ENCODE measurements at regions not wholly inside any gene's neighbourhood (a gene's known extent, or its start where the extent isn't known, plus 50 kb on each side); places are given as distances from the start of the nearest gene placed in this dataset.

DNA sequence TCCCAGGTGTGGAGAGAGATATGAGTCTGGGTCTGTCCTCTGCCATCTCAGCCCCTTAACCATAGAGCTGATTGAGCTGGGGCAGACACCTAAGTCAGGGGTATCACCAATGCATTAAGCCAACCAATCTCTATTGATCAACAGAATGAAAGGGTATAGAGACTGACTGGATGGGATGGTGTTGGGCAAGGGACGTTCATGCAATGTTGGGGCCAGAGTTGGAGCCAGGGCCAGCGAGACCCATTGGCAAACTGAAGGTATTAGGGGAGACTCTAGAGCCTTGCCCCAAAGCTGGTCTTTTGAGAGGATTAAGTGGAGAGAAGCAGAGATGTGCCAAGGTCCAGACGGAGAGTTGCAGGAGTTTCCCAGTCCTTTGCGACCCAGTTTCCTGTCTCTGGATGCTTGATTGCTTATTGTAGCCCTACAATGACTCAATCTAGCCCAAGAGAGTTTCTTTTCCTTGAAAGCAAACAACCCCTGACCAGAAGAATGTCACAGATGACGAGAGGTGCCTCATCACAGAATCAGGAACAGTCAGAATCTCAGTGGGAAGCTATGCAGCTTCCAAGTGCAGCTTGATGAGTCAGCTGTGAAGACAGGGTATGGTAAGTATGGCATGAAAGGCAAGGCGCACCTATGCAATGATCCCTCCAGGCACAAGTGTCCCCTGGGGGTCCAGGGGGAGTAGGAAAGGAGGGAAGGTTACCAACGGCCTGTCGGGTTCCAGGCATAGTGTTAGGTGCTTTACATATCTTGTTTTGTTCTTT, 137.2 kb downstream of the UTP18 start:
- no peaks in the 10 kb centered on the region for H3K79me2 ChIP-seq (ENCODE audit: control insufficient read depth, insufficient read depth, low read length)
- ChIA-PET POLR2A (interaction anchor here (1.1 kb wide), 1 partner anchor 65 kb away, joined by 3 read pairs; no protein-coding TSS in a partner anchor), CTCF (ENCODE audit: low intra/inter-chr PET ratio) (no interaction called here)
- FAIRE-seq = no peak
- no peaks in the 10 kb centered on the region for H3K36me3 ChIP-seq (ENCODE audit: control insufficient read depth, insufficient read depth, low read length)
- H3K9ac ChIP-seq (ENCODE audit: insufficient read depth in 1 of 2, low read depth in 2 of 2, low read length in 2 of 2) = no peak overlapping the region
- DNase-seq (ENCODE audit: extremely low read depth in 1 of 4, low spot score in 3 of 4) = no peak
- BruUV-seq (replicated peaks) = no TSS peak
- in situ Hi-C loops (cut with MboI) (no loop called here), intact Hi-C loops (cut with micrococcal nuclease) (no loop called here)
- H3K9me1 ChIP-seq (ENCODE audit: control insufficient read depth, insufficient read depth, low read length) = no peaks in the 10 kb centered on the region
- no peaks in the 10 kb centered on the region for H4K20me1 ChIP-seq (replicated peaks; ENCODE audit: control insufficient read depth, insufficient read depth, low read length)
- peaks cover 4 to 19% of the 10 kb centered on the region in 2 experiments; a peak in 3 of 5 replicates for H3K27me3 ChIP-seq (ENCODE audit: control insufficient read depth in 2 of 2, insufficient read depth in 2 of 2, low read length in 2 of 2)
- no peaks in the 10 kb centered on the region for H3K4me1 ChIP-seq (replicated peaks in 1 of 2; ENCODE audit: control insufficient read depth in 2 of 2, insufficient read depth in 2 of 2, low read length in 2 of 2)
- H3K4me3 ChIP-seq = no peak overlapping the region
- 3% methylated on average over 8 of the region's 8 CpGs for WGBS (ENCODE audit: insufficient coverage, low coverage, missing lambda C conversion rate)
- no peak overlapping the region for H3K4me2 ChIP-seq (ENCODE audit: insufficient read depth, low read length)
- no peak for ATAC-seq
- H3K27ac ChIP-seq (ENCODE audit: extremely low read depth, low read depth, low read length) = no peak overlapping the region
- H2AFZ ChIP-seq (ENCODE audit: low read depth, low read length) = no peak overlapping the region
- no peaks in the 10 kb centered on the region for H3K9me3 ChIP-seq (replicated peaks; ENCODE audit: control insufficient read depth, insufficient read depth, low read depth, low read length)
- TF ChIP-seq ASH1L (IDR thresholded peaks at IDR 0.05; ENCODE audit: borderline replicate concordance, low read depth, partially characterized antibody) (no peak), ATF7 (IDR thresholded peaks at IDR 0.05) (no peak), SIX5 (IDR thresholded peaks at IDR 0.05; ENCODE audit: borderline replicate concordance in 1 of 2, insufficient read depth in 1 of 2, low read depth in 1 of 2, low read length in 2 of 2) (no peak), TFE3 (CRISPR knock-in tag; IDR thresholded peaks at IDR 0.05) (no peak), THAP12 (CRISPR knock-in tag; IDR thresholded peaks at IDR 0.05) (no peak), BMI1 (IDR thresholded peaks at IDR 0.05; ENCODE audit: low read length) (no peak), ADNP (tag; IDR thresholded peaks at IDR 0.05) (no peak), NR1H2 (CRISPR knock-in tag; IDR thresholded peaks at IDR 0.05) (no peak), ZNF507 (tag; conservative IDR thresholded peaks at IDR 0.05) (no peak), RCOR1 (IDR thresholded peaks at IDR 0.05; ENCODE audit: borderline replicate concordance in 1 of 2, low read depth in 2 of 2, low read length in 2 of 2) (no peak), SRF (CRISPR knock-in tag; IDR thresholded peaks at IDR 0.05) (no peak), POLR2AphosphoS5 (IDR thresholded peaks at IDR 0.05; ENCODE audit: control insufficient read depth, insufficient read depth, low read depth, low read length) (no peak), ZFP1 (CRISPR knock-in tag; IDR thresholded peaks at IDR 0.05) (no peak), ZNF134 (CRISPR knock-in tag; conservative IDR thresholded peaks at IDR 0.05) (no peak), E2F3 (CRISPR knock-in tag; IDR thresholded peaks at IDR 0.05) (no peak), CXXC5 (CRISPR knock-in tag; IDR thresholded peaks at IDR 0.05) (no peak)
- TF ChIP-seq, protein P1, sequence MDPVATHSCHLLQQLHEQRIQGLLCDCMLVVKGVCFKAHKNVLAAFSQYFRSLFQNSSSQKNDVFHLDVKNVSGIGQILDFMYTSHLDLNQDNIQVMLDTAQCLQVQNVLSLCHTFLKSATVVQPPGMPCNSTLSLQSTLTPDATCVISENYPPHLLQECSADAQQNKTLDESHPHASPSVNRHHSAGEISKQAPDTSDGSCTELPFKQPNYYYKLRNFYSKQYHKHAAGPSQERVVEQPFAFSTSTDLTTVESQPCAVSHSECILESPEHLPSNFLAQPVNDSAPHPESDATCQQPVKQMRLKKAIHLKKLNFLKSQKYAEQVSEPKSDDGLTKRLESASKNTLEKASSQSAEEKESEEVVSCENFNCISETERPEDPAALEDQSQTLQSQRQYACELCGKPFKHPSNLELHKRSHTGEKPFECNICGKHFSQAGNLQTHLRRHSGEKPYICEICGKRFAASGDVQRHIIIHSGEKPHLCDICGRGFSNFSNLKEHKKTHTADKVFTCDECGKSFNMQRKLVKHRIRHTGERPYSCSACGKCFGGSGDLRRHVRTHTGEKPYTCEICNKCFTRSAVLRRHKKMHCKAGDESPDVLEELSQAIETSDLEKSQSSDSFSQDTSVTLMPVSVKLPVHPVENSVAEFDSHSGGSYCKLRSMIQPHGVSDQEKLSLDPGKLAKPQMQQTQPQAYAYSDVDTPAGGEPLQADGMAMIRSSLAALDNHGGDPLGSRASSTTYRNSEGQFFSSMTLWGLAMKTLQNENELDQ (CRISPR knock-in tag; IDR thresholded peaks at IDR 0.05; ENCODE audit: borderline replicate concordance) = no peak
